HG02885 (cell line): ENCODE measurements at regions not wholly inside any gene's neighbourhood (a gene's known extent, or its start where the extent isn't known, plus 50 kb on each side); places are given as distances from the start of the nearest gene placed in this dataset.
"Not testable (repeated sequence)": the region's sequence is repeated elsewhere in the genome, so short reads cannot be mapped to it uniquely, and the experiment has no call there.

Source experiments
- ATAC-seq: cut with Tn5 transposase; IDR thresholded peaks from one replicate; pipeline ENCODE4 v1.9.1; 2021; ENCODE audit warnings: mild to moderate bottlenecking; ENCODE audit not compliant: unreplicated experiment, poor library complexity

- ATAC-seq = not testable (repeated sequence)
These were observed 824.7 kb downstream of the LRRTM4 start for GRCh38 chr2:76697439-76697838.

DNA sequence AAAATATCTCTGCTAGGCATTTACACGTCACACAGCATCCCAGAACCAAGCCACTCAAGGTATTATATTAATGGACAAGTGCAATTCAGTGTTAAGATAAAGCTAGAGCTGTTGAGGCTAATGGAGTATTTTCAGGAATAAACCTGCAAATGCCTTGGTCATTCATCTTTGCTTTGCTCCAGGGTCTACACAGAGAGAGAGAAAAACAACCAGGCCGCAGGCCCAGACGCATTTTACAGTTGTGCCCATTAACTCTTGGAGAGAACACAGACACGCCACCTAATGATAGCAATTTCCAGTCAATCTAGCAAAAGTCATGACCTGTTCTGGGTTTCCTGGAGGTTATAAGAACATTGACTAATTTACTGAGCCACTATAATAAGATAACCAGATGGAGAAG is 829.3 kb downstream of the LRRTM4 start:
- ATAC-seq = no peak

- ATAC-seq = no peak
These were observed 833.4 kb downstream of the LRRTM4 start for GRCh38 chr2:76688732-76689131.

DNA sequence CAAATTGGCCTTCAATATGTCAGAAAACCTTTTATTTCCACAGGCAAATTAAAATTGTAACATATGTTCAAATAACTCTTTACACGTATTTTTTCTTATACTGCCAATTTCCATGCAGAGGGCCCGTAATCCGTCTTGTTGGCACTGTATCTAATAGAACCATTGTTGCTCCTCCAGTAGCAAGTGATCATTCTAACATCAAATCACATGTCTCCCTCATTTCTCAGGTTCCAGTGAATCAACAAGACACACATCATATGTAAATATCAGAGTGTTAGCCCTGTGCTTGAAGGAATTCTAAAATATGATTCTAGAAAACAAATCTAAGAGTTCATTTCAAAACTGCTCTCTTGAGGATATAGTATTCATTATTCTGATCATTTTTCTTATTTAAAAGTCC is 834.3 kb downstream of the LRRTM4 start:
- no peak for ATAC-seq

- no peak for ATAC-seq
These were observed 837.4 kb downstream of the LRRTM4 start for GRCh38 chr2:76684756-76685155.

GRCh38 chr2:76679025-76679396 is 843.2 kb downstream of the LRRTM4 start:
- ATAC-seq = no peak

DNA sequence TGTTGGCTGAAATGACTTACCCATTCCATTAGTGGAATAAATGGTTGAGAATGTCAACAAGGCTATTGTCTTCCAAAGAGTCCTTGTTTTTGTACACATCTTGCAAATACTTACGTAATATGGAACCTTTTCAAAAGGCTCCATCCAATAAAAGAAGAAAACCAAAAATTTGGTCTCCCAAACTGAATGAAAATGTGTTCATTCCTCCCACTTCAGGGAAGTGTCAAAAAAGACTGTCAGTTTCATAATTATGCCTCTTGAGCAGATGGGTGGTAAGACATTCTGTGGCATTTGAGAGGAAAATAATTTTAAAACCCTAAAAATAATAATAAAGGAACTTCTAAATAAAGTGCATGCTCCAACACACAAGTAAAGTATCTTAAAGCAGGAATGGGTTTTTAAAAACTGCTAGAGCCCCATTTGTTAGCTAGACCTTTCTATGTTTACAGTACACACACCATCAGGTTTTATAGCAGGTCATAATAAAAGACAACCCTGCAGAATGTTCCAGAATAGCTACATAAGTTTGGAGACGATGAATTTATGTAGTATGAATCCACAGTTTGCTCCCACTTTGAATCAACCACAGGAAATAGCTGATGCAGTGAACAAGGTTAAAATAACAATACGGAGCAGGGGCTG is 843.7 kb downstream of the LRRTM4 start:
- ATAC-seq = no peak

- ATAC-seq = no peak
These were observed 847.0 kb downstream of the LRRTM4 start for GRCh38 chr2:76675212-76675611.

GRCh38 chr2:76672798-76673197 is 849.4 kb downstream of the LRRTM4 start:
- ATAC-seq = no peak

DNA sequence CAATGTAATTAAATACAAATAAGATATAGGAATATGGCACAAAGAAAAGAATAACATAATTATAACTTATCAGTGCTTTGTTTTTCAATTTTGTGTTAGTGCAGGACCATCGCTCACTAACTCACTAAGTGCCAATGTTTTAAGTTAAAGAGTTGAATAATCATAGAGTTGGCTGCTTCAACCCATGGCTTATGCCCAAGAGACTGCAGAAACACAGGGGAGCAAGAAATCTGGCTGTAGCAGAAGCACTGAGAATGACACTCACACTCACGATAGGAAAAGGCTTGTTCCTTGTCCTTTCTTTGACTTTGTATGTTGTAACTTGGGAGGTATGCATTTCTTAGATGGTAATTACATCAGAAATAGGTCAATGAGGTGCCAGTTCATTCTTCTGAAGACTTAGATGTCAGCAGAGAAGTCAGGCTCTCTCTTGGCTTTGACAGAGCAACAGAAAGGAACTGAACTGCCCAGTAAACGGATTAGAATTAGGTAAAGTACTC is 852.2 kb downstream of the LRRTM4 start:
- no peak for ATAC-seq

DNA sequence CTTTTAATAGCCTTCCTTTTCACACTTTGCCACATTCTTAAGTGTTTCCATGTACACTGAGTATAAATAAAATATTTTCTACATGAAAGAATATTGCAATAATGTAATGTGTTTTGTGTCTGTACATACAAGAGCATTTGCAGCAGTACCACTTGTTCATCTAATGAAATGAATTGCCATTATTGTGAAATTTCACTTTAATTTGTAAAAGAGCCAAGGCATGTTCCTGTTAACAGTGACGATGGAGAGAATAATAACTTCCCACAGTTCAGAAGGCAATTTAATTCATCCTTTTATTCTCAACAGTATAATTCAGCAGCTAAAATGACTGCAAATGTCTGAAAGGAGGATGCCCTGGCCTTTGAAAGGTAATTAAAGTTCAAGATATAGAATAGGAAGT is 853.9 kb downstream of the LRRTM4 start:
- no peak for ATAC-seq

DNA sequence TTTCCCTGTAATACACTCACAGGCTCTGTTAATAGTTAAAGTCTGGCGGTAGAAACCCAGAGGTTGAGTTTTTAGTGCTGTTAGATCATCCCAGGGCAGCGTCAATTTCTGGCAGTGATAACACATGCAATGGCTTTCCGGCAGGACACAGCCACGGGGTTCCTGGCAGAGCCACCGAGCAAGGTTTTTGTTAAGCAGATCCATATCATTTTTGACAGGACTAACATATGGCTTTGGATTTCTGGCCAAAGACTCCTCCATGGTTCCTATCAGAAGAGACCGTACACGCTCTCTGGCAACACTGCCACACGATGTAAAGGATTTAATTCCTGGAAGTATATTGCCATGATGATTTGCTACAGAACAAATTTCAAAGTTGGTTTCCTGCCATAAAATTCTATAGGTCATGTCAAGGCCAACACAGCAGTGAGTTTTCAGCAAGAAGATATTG is 854.3 kb downstream of the LRRTM4 start:
- no peak for ATAC-seq

GRCh38 chr2:76642129-76642528 is 880.0 kb downstream of the LRRTM4 start:
- ATAC-seq = no peak

DNA sequence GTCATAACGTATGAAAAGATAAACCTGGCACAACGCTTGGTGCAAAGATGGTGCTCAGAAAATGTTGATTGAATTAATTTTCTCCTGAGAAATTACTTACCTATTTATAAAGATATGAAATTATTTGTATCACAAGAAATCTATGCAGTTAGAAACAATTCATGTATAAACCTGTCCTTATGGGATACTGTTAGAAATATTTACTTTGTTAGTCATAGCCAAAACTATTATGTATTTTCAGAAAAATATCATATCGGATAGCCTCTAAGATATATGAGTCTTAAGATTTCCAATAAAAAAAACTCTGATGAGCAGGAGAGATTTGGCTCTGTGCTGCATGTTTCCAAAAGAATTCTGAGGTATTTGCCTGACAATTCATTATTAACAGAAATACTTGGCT is 880.7 kb downstream of the LRRTM4 start:
- no peak for ATAC-seq

GRCh38 chr2:76640905-76641304 is 881.3 kb downstream of the LRRTM4 start:
- ATAC-seq = no peak

GRCh38 chr2:76639171-76639680 is 883.0 kb downstream of the LRRTM4 start:
- no peak for ATAC-seq

GRCh38 chr2:76633276-76633921 is 888.8 kb downstream of the LRRTM4 start:
- no peak for ATAC-seq

GRCh38 chr2:76625101-76625500 is 897.1 kb downstream of the LRRTM4 start:
- ATAC-seq = no peak

DNA sequence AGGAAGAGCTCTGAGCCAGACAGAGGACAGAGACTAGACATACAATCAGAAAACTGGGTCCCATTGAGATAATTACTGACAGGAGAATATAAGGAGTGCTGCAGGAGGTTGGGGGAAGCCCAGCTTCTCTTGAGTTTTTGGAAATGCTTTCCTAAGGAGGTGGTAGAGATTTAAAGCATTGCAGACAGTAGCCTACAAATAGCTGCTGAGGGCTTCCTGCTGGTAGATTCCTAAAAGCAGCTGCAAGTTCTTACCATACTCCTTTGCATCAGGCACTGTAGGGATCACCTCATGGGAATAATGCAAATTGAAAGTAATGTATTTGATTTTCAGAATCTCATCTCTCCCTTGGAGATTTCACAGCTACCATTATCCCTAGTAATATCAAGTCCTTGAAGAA is 902.6 kb upstream of the GCFC2 start:
- no peak for ATAC-seq

DNA sequence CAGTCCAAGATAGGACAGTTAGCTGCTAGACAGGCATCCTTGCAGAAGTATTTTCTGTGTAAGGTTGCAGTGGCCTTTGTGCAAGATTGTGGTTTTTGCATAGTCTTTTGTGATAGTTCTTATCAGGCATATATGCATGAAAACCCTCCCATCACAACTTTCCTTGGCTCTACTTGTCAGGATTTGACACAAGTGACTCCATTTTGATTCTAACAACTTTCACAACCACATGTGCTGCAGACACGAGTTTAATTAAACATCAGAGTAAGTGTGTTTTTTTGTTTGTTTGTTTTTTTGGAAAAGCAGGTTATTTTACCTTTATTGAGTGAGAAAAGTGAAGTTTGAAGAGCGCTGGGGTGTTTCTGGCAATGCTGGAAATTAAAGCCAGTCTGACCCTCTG is 902.0 kb upstream of the GCFC2 start:
- no peak for ATAC-seq

DNA sequence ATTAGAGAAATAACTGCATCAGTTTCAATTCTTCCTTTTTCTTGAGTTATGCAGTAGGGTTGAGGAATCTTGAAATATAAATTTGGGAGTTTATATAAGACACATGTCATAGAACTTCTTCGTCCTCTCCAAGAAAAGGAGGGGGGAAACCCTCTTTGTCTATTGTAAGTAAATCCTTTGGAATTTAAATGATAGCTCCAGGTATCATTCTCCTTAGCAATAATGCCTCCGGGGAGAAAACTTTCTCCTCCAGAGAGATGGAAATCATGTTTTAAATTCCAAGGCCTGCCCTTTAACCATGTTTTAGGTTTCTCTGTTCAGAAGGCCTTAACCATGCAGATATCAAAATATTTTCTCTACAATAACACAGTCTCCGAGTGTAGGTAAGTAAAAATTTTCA is 899.7 kb upstream of the GCFC2 start:
- ATAC-seq = no peak
